Prostate gland (tissue), 2 donors: ENCODE measurements at regions not wholly inside any gene's neighbourhood (a gene's known extent, or its start where the extent isn't known, plus 50 kb on each side); places are given as distances from the start of the nearest gene placed in this dataset.

Experiments used
- CTCF ChIP-seq, 4 experiments: fragments of 200-600 bp in 2 of 4; fragments of 450-650 bp in 2 of 4; sonication (generic) in 2 of 4; IDR thresholded peaks; 1 replicate in 3 of 4; 2 replicates in 1 of 4; pipeline ENCODE4 v1.5.1; 2016 to 2019; ENCODE audit warnings: antibody characterized with exemption in 4 of 4, mild to moderate bottlenecking in 2 of 4, moderate library complexity in 2 of 4
- POLR2A ChIP-seq: fragments of 450-650 bp; IDR thresholded peaks from one replicate; pipeline ENCODE4 v1.6.1; 2016; ENCODE audit warnings: antibody characterized with exemption, mild to moderate bottlenecking
- POLR2AphosphoS5 ChIP-seq: sonication (generic); formaldehyde crosslinking; IDR thresholded peaks from one replicate; pipeline ENCODE4 v1.6.1; 2017; ENCODE audit warnings: antibody characterized with exemption

GRCh38 chr3:184645336-184645735 is 66.5 kb downstream of the MAGEF1 start:
- TF ChIP-seq POLR2A: no peak
- TF ChIP-seq CTCF (IDR thresholded peaks at IDR 0.05): no peak
- peak; percentile 22 for TF ChIP-seq POLR2AphosphoS5
